NOMO-1 treated with DMSO at 0.1 percent for 48 hours (cell line): ENCODE measurements at regions not wholly inside any gene's neighbourhood (a gene's known extent, or its start where the extent isn't known, plus 50 kb on each side); places are given as distances from the start of the nearest gene placed in this dataset.

Experiments used
- DNase-seq: peaks from one replicate; lab custom pipeline; 2025; ENCODE audit not compliant: unreplicated experiment; lab: John Stamatoyannopoulos, UW

- no peak for DNase-seq
Measured at GRCh38 chr3:180283251-180283650, 246.5 kb upstream of the PEX5L start.

GRCh38 chr3:180284331-180285110 lies 247.8 kb upstream of the PEX5L start:
- no peak for DNase-seq

- DNase-seq: no peak
Measured at GRCh38 chr3:180287703-180288102, 251.0 kb upstream of the PEX5L start.

- no peak for DNase-seq
Measured at GRCh38 chr3:180288816-180289215, 252.1 kb upstream of the PEX5L start.

GRCh38 chr3:180290300-180290699 lies 253.6 kb upstream of the PEX5L start:
- DNase-seq: no peak

- peak; percentile 86 for DNase-seq
Measured at GRCh38 chr3:180294282-180295027, 257.7 kb upstream of the PEX5L start.

GRCh38 chr3:180295811-180296210 lies 259.1 kb upstream of the PEX5L start:
- DNase-seq: no peak

- DNase-seq: no peak
Measured at GRCh38 chr3:180296971-180297370, 260.2 kb upstream of the PEX5L start.

GRCh38 chr3:180306155-180306554 lies 269.4 kb upstream of the PEX5L start:
- DNase-seq: no peak

- DNase-seq: no peak
Measured at GRCh38 chr3:180306691-180307090, 270.0 kb upstream of the PEX5L start.

GRCh38 chr3:180311242-180311641 lies 274.5 kb upstream of the PEX5L start:
- DNase-seq: no peak

- DNase-seq: no peak
Measured at GRCh38 chr3:180316321-180316720, 279.6 kb upstream of the PEX5L start.

GRCh38 chr3:180319461-180319860 lies 282.5 kb upstream of the TTC14 start:
- DNase-seq: no peak

GRCh38 chr3:180320631-180321030 lies 281.3 kb upstream of the TTC14 start:
- DNase-seq: peak; percentile 57

GRCh38 chr3:180321534-180321933 lies 280.4 kb upstream of the TTC14 start:
- DNase-seq: no peak

- no peak for DNase-seq
Measured at GRCh38 chr3:180322829-180323228, 279.1 kb upstream of the TTC14 start.

GRCh38 chr3:180324791-180325190 lies 277.2 kb upstream of the TTC14 start:
- DNase-seq: no peak

GRCh38 chr3:180325533-180325932 lies 276.4 kb upstream of the TTC14 start:
- DNase-seq: no peak

- no peak for DNase-seq
Measured at GRCh38 chr3:180325958-180326357, 276.0 kb upstream of the TTC14 start.

- no peak for DNase-seq
Measured at GRCh38 chr3:180329187-180329586, 272.8 kb upstream of the TTC14 start.

GRCh38 chr3:180329847-180330246 lies 272.1 kb upstream of the TTC14 start:
- DNase-seq: no peak

GRCh38 chr3:180330440-180330839 lies 271.5 kb upstream of the TTC14 start:
- no peak for DNase-seq
